ENCODE measurements at regions not wholly inside any gene's neighbourhood (a gene's known extent, or its start where the extent isn't known, plus 50 kb on each side); places are given as distances from the start of the nearest gene placed in this dataset.

GRCh38 chr16:59686405-59686804, 952.3 kb upstream of the GOT2 start:
- TF ChIP-seq POLR2A (IDR thresholded peaks at IDR 0.05) (no peak), POLR2AphosphoS5 (IDR thresholded peaks at IDR 0.05) (no peak), CTCF (IDR thresholded peaks at IDR 0.05) (no peak)

All from upper lobe of left lung (tissue), 4 donors.